ENCODE measurements at regions not wholly inside any gene's neighbourhood (a gene's known extent, or its start where the extent isn't known, plus 50 kb on each side); places are given as distances from the start of the nearest gene placed in this dataset.

GRCh38 chr17:73802871-73803270 is 158.6 kb upstream of the SDK2 start:
- peaks cover 6% of the 10 kb centered on the region for H3K9me3 ChIP-seq (ENCODE audit: severe bottlenecking)
- no peaks in the 10 kb centered on the region for H3K36me3 ChIP-seq
- H3K27ac ChIP-seq: no peak overlapping the region
- no peaks in the 10 kb centered on the region for H3K27me3 ChIP-seq (ENCODE audit: insufficient read depth, low read depth, severe bottlenecking)
- no peak overlapping the region for H3K4me3 ChIP-seq (ENCODE audit: low read depth, low read length)
- no peak for DNase-seq
- no peak for TF ChIP-seq CTCF (IDR thresholded peaks at IDR 0.05; ENCODE audit: low read depth, low read length)

- Histone ChIP-seq H3K27ac (no peak overlapping the region), H3K4me3 (ENCODE audit: low read depth, low read length) (no peak overlapping the region), H3K36me3 (no peaks in the 10 kb centered on the region), H3K9me3 (ENCODE audit: severe bottlenecking) (peaks cover 6% of the 10 kb centered on the region), H3K27me3 (ENCODE audit: insufficient read depth, low read depth, severe bottlenecking) (no peaks in the 10 kb centered on the region)
- DNase-seq: no peak
- no peak for TF ChIP-seq CTCF (IDR thresholded peaks at IDR 0.05; ENCODE audit: low read depth, low read length)
Measured at GRCh38 chr17:73803964-73804435, 159.8 kb upstream of the SDK2 start.

GRCh38 chr17:73806768-73807167 is 162.5 kb upstream of the SDK2 start:
- H3K4me3 ChIP-seq (ENCODE audit: low read depth, low read length): no peak overlapping the region
- TF ChIP-seq CTCF (IDR thresholded peaks at IDR 0.05; ENCODE audit: low read depth, low read length): no peak
- DNase-seq: no peak

GRCh38 chr17:73813201-73813600 is 169.0 kb upstream of the SDK2 start:
- DNase-seq: no peak
- H3K9me3 ChIP-seq (ENCODE audit: severe bottlenecking): no peaks in the 10 kb centered on the region
- TF ChIP-seq CTCF (IDR thresholded peaks at IDR 0.05; ENCODE audit: low read depth, low read length): no peak
- H3K27ac ChIP-seq: no peak overlapping the region
- H3K4me3 ChIP-seq (ENCODE audit: low read depth, low read length): no peak overlapping the region
- H3K27me3 ChIP-seq (ENCODE audit: insufficient read depth, low read depth, severe bottlenecking): no peaks in the 10 kb centered on the region
- no peaks in the 10 kb centered on the region for H3K36me3 ChIP-seq

More at GRCh38 chr17:73806768-73807167, 162.5 kb upstream of the SDK2 start:
- Histone ChIP-seq H3K36me3 (no peaks in the 10 kb centered on the region), H3K27ac (no peak overlapping the region), H3K27me3 (ENCODE audit: insufficient read depth, low read depth, severe bottlenecking) (no peaks in the 10 kb centered on the region), H3K9me3 (ENCODE audit: severe bottlenecking) (peaks cover 6% of the 10 kb centered on the region)

- no peak for TF ChIP-seq CTCF (IDR thresholded peaks at IDR 0.05; ENCODE audit: low read depth, low read length)
- H3K36me3 ChIP-seq: no peaks in the 10 kb centered on the region
- no peak overlapping the region for H3K27ac ChIP-seq
- peaks cover 5% of the 10 kb centered on the region for H3K9me3 ChIP-seq (ENCODE audit: severe bottlenecking)
- no peaks in the 10 kb centered on the region for H3K27me3 ChIP-seq (ENCODE audit: insufficient read depth, low read depth, severe bottlenecking)
- DNase-seq: no peak
- H3K4me3 ChIP-seq (ENCODE audit: low read depth, low read length): no peak overlapping the region
Measured at GRCh38 chr17:73814075-73814474, 169.8 kb upstream of the SDK2 start.

GRCh38 chr17:73815474-73815873 is 171.2 kb upstream of the SDK2 start:
- Histone ChIP-seq H3K36me3 (no peaks in the 10 kb centered on the region), H3K4me3 (ENCODE audit: low read depth, low read length) (no peak overlapping the region), H3K27ac (no peak overlapping the region), H3K9me3 (ENCODE audit: severe bottlenecking) (peaks cover 8% of the 10 kb centered on the region), H3K27me3 (ENCODE audit: insufficient read depth, low read depth, severe bottlenecking) (no peaks in the 10 kb centered on the region)
- DNase-seq: no peak
- TF ChIP-seq CTCF (IDR thresholded peaks at IDR 0.05; ENCODE audit: low read depth, low read length): no peak
